Loucy (cell line): ENCODE measurements at regions not wholly inside any gene's neighbourhood (a gene's known extent, or its start where the extent isn't known, plus 50 kb on each side); places are given as distances from the start of the nearest gene placed in this dataset.

Source experiments
- CTCF ChIP-seq: fragments of 200-600 bp; sonication (generic); conservative IDR thresholded peaks from 2 replicates; pipeline ENCODE4 v1.5.1; 2014; ENCODE audit warnings: mild to moderate bottlenecking, antibody characterized with exemption, low read length
- EZH2phosphoT487 ChIP-seq: fragments of 200-600 bp; IDR thresholded peaks from 2 replicates; pipeline ENCODE4 v1.6.1; 2018; ENCODE audit warnings: antibody characterized with exemption, mild to moderate bottlenecking, moderate library complexity, borderline replicate concordance

- TF ChIP-seq CTCF (no peak), EZH2phosphoT487 (no peak)
Measured at GRCh38 chr2:236686561-236686960, 116.9 kb downstream of the ACKR3 start.
